ENCODE measurements at regions not wholly inside any gene's neighbourhood (a gene's known extent, or its start where the extent isn't known, plus 50 kb on each side); places are given as distances from the start of the nearest gene placed in this dataset.

GRCh38 chr7:106471686-106472440, 187.1 kb upstream of the NAMPT start:
- DNase-seq (ENCODE audit: extremely low spot score, unreplicated experiment): no peak
- no peak overlapping the region for H3K27ac Mint-ChIP-seq (ENCODE audit: unreplicated experiment)
- peaks cover 30% of the 10 kb centered on the region for H3K27me3 Mint-ChIP-seq (ENCODE audit: unreplicated experiment)
- peaks cover 16% of the 10 kb centered on the region for H3K4me1 Mint-ChIP-seq (ENCODE audit: unreplicated experiment)
- peaks cover 11% of the 10 kb centered on the region for H3K9me3 Mint-ChIP-seq (ENCODE audit: unreplicated experiment)
- no peak overlapping the region for H3K4me3 Mint-ChIP-seq (ENCODE audit: unreplicated experiment)
- no peak for TF ChIP-seq CTCF (IDR thresholded peaks at IDR 0.05)
- peaks cover 4% of the 10 kb centered on the region for H3K36me3 Mint-ChIP-seq (ENCODE audit: unreplicated experiment)

GRCh38 chr7:106471021-106471420, 186.2 kb upstream of the NAMPT start:
- Mint-ChIP-seq H3K9me3 (ENCODE audit: unreplicated experiment) (peaks cover 11% of the 10 kb centered on the region), H3K4me1 (ENCODE audit: unreplicated experiment) (peaks cover 25% of the 10 kb centered on the region), H3K27ac (ENCODE audit: unreplicated experiment) (no peak overlapping the region), H3K36me3 (ENCODE audit: unreplicated experiment) (peaks cover 4% of the 10 kb centered on the region), H3K4me3 (ENCODE audit: unreplicated experiment) (no peak overlapping the region), H3K27me3 (ENCODE audit: unreplicated experiment) (peaks cover 30% of the 10 kb centered on the region)
- DNase-seq (ENCODE audit: extremely low spot score, unreplicated experiment): no peak
- TF ChIP-seq CTCF (IDR thresholded peaks at IDR 0.05): no peak

- Mint-ChIP-seq H3K4me1 (ENCODE audit: unreplicated experiment) (peaks cover 52% of the 10 kb centered on the region), H3K36me3 (ENCODE audit: unreplicated experiment) (peaks cover 4% of the 10 kb centered on the region), H3K27me3 (ENCODE audit: unreplicated experiment) (peaks cover 7% of the 10 kb centered on the region), H3K9me3 (ENCODE audit: unreplicated experiment) (peaks cover 5% of the 10 kb centered on the region), H3K27ac (ENCODE audit: unreplicated experiment) (peak overlapping the region; percentile 95), H3K4me3 (ENCODE audit: unreplicated experiment) (no peak overlapping the region)
- DNase-seq (ENCODE audit: extremely low spot score, unreplicated experiment): no peak
- no peak for TF ChIP-seq CTCF (IDR thresholded peaks at IDR 0.05)
These were observed 182.1 kb upstream of the NAMPT start for GRCh38 chr7:106466867-106467266.

- Mint-ChIP-seq H3K36me3 (ENCODE audit: unreplicated experiment) (peaks cover 4% of the 10 kb centered on the region), H3K9me3 (ENCODE audit: unreplicated experiment) (peaks cover 5% of the 10 kb centered on the region), H3K27ac (ENCODE audit: unreplicated experiment) (peak overlapping the region; percentile 95), H3K4me1 (ENCODE audit: unreplicated experiment) (peaks cover 50% of the 10 kb centered on the region), H3K4me3 (ENCODE audit: unreplicated experiment) (peak overlapping the region; percentile 30), H3K27me3 (ENCODE audit: unreplicated experiment) (peaks cover 2% of the 10 kb centered on the region)
- no peak for DNase-seq (ENCODE audit: extremely low spot score, unreplicated experiment)
- no peak for TF ChIP-seq CTCF (IDR thresholded peaks at IDR 0.05)
These were observed 181.1 kb upstream of the NAMPT start for GRCh38 chr7:106465704-106466468.

- Mint-ChIP-seq H3K9me3 (ENCODE audit: unreplicated experiment) (peaks cover 5% of the 10 kb centered on the region), H3K4me3 (ENCODE audit: unreplicated experiment) (no peak overlapping the region)
These were observed 179.9 kb upstream of the NAMPT start for GRCh38 chr7:106464651-106465050.

More at GRCh38 chr7:106464651-106465050, 179.9 kb upstream of the NAMPT start:
- H3K27me3 Mint-ChIP-seq (ENCODE audit: unreplicated experiment): peaks cover 2% of the 10 kb centered on the region
- TF ChIP-seq CTCF (IDR thresholded peaks at IDR 0.05): no peak
- peaks cover 4% of the 10 kb centered on the region for H3K36me3 Mint-ChIP-seq (ENCODE audit: unreplicated experiment)
- no peak for DNase-seq (ENCODE audit: extremely low spot score, unreplicated experiment)
- peaks cover 50% of the 10 kb centered on the region for H3K4me1 Mint-ChIP-seq (ENCODE audit: unreplicated experiment)
- no peak overlapping the region for H3K27ac Mint-ChIP-seq (ENCODE audit: unreplicated experiment)
